ENCODE measurements at regions not wholly inside any gene's neighbourhood (a gene's known extent, or its start where the extent isn't known, plus 50 kb on each side); places are given as distances from the start of the nearest gene placed in this dataset.

- DNase-seq (ENCODE audit: low read depth), result no peak
Measured at GRCh38 chr11:130638624-130639023, 190.2 kb downstream of the ADAMTS15 start.

- DNase-seq (ENCODE audit: low read depth), result no peak
Measured at GRCh38 chr11:130639369-130639768, 190.9 kb downstream of the ADAMTS15 start.

GRCh38 chr11:130640526-130640925 lies 192.1 kb downstream of the ADAMTS15 start:
- DNase-seq (ENCODE audit: low read depth), result no peak

- no peak for DNase-seq (ENCODE audit: low read depth)
Measured at GRCh38 chr11:130641876-130642275, 193.4 kb downstream of the ADAMTS15 start.

GRCh38 chr11:130642994-130643393 lies 194.5 kb downstream of the ADAMTS15 start:
- no peak for DNase-seq (ENCODE audit: low read depth)

- DNase-seq (ENCODE audit: low read depth), result no peak
Measured at GRCh38 chr11:130644187-130644586, 195.7 kb downstream of the ADAMTS15 start.

GRCh38 chr11:130645164-130645842 lies 196.9 kb downstream of the ADAMTS15 start:
- DNase-seq (ENCODE audit: low read depth), result no peak

- DNase-seq (ENCODE audit: low read depth), result no peak
Measured at GRCh38 chr11:130645843-130646197, 197.4 kb downstream of the ADAMTS15 start.

GRCh38 chr11:130646881-130647280 lies 198.4 kb downstream of the ADAMTS15 start:
- no peak for DNase-seq (ENCODE audit: low read depth)

GRCh38 chr11:130647371-130647770 lies 198.9 kb downstream of the ADAMTS15 start:
- no peak for DNase-seq (ENCODE audit: low read depth)

- DNase-seq (ENCODE audit: low read depth), result no peak
Measured at GRCh38 chr11:130649801-130650200, 201.4 kb downstream of the ADAMTS15 start.

- peak; percentile 52 for DNase-seq (ENCODE audit: low read depth)
Measured at GRCh38 chr11:130650456-130651030, 202.1 kb downstream of the ADAMTS15 start.

- DNase-seq (ENCODE audit: low read depth), result no peak
Measured at GRCh38 chr11:130651066-130651855, 202.8 kb downstream of the ADAMTS15 start.

GRCh38 chr11:130652671-130653335 lies 204.4 kb downstream of the ADAMTS15 start:
- DNase-seq (ENCODE audit: low read depth), result peak; percentile 95

GRCh38 chr11:130653838-130654636 lies 205.6 kb downstream of the ADAMTS15 start:
- peak; percentile 90 for DNase-seq (ENCODE audit: low read depth)

- no peak for DNase-seq (ENCODE audit: low read depth)
Measured at GRCh38 chr11:130655300-130655699, 206.9 kb downstream of the ADAMTS15 start.

- DNase-seq (ENCODE audit: low read depth), result peak; percentile 54
Measured at GRCh38 chr11:130666781-130667251, 218.4 kb downstream of the ADAMTS15 start.

- no peak for DNase-seq (ENCODE audit: low read depth)
Measured at GRCh38 chr11:130668751-130669150, 220.3 kb downstream of the ADAMTS15 start.

- no peak for DNase-seq (ENCODE audit: low read depth)
Measured at GRCh38 chr11:130670200-130670599, 221.8 kb downstream of the ADAMTS15 start.

- DNase-seq (ENCODE audit: low read depth), result peak; percentile 89
Measured at GRCh38 chr11:130671801-130672700, 223.6 kb downstream of the ADAMTS15 start.

Data from renal cortical epithelial cell (primary cell).